GM12878 (cell line): ENCODE measurements at regions not wholly inside any gene's neighbourhood (a gene's known extent, or its start where the extent isn't known, plus 50 kb on each side); places are given as distances from the start of the nearest gene placed in this dataset.

Experiments
- CTCF ChIP-seq, 3 experiments: IDR thresholded peaks in 2 of 3; conservative IDR thresholded peaks in 1 of 3; 2 replicates each; pipeline ENCODE4 v1.5.1; 2011; ENCODE audit warnings: low read depth in 3 of 3, low read length in 3 of 3, mild to moderate bottlenecking in 3 of 3, control low read depth in 2 of 3, moderate library complexity in 2 of 3, inconsistent platforms in 1 of 3, mixed read lengths in 1 of 3; ENCODE audit not compliant: control insufficient read depth in 2 of 3, insufficient read depth in 1 of 3; ENCODE audit errors: extremely low read depth in 1 of 3
- CUX1 ChIP-seq: IDR thresholded peaks from 2 replicates; pipeline ENCODE4 v1.6.1; 2012; ENCODE audit warnings: improper control_type of control experiment, low read depth, low read length; ENCODE audit not compliant: insufficient replicate concordance
- EP300 ChIP-seq, 2 experiments: fragments of 150-350 bp in 1 of 2; IDR thresholded peaks; 2 replicates each; pipeline ENCODE4 v1.6.1; 2011 to 2012; ENCODE audit warnings: low read depth in 2 of 2, low read length in 2 of 2, borderline replicate concordance in 1 of 2, improper control_type of control experiment in 1 of 2, inconsistent platforms in 1 of 2; ENCODE audit not compliant: control insufficient read depth in 1 of 2
- KLF5 ChIP-seq: fragments of 450-650 bp; IDR thresholded peaks from 2 replicates; pipeline ENCODE4 v1.6.1; 2014; ENCODE audit warnings: mild to moderate bottlenecking; ENCODE audit not compliant: partially characterized antibody
- MYC ChIP-seq: IDR thresholded peaks from 2 replicates; pipeline ENCODE4 v1.6.1; 2011; ENCODE audit warnings: mild to moderate bottlenecking, low read length, moderate library complexity, inconsistent platforms; ENCODE audit not compliant: insufficient read depth, insufficient replicate concordance, insufficient read length, severe bottlenecking
- NFIC ChIP-seq: IDR thresholded peaks from 2 replicates; pipeline ENCODE4 v1.6.1; 2012; ENCODE audit warnings: low read depth, mild to moderate bottlenecking, inconsistent platforms, low read length, moderate library complexity
- NR2C1 ChIP-seq: fragments of 450-650 bp; IDR thresholded peaks from 2 replicates; pipeline ENCODE4 v1.6.1; 2017; ENCODE audit warnings: antibody characterized with exemption, mild to moderate bottlenecking, moderate library complexity
- NR2C2 ChIP-seq: IDR thresholded peaks from 2 replicates; pipeline ENCODE4 v1.6.1; 2011; ENCODE audit warnings: borderline replicate concordance, low read depth; ENCODE audit not compliant: control insufficient read depth, insufficient read length
- POLR2A ChIP-seq: IDR thresholded peaks from 2 replicates; pipeline ENCODE4 v1.6.1; 2011; ENCODE audit warnings: low read depth, mild to moderate bottlenecking, low read length
- REST ChIP-seq: IDR thresholded peaks from 2 replicates; pipeline ENCODE4 v1.6.1; 2012; ENCODE audit warnings: mild to moderate bottlenecking, low read depth, low read length
- TAF1 ChIP-seq: IDR thresholded peaks from 2 replicates; pipeline ENCODE4 v1.6.1; 2011; ENCODE audit warnings: mild to moderate bottlenecking, low read depth, low read length, borderline replicate concordance
- TCF12 ChIP-seq: IDR thresholded peaks from 2 replicates; pipeline ENCODE4 v1.6.1; 2011; ENCODE audit warnings: low read depth, mild to moderate bottlenecking, low read length

GRCh38 chr18:78656346-78656925 is 323.2 kb upstream of the SALL3 start:
- no peak for TF ChIP-seq REST
- TF ChIP-seq TCF12: no peak
- TF ChIP-seq TAF1: no peak
- no peak for TF ChIP-seq NR2C1
- no peak for TF ChIP-seq CTCF (IDR thresholded peaks at IDR 0.05 in 2 of 3, conservative IDR thresholded peaks at IDR 0.05 in 1 of 3; ENCODE audit: control insufficient read depth in 2 of 3, extremely low read depth in 1 of 3, insufficient read depth in 1 of 3, low read depth in 3 of 3, low read length in 3 of 3)
- no peak for TF ChIP-seq NR2C2
- no peak for TF ChIP-seq CUX1
- no peak for TF ChIP-seq MYC
- no peak for TF ChIP-seq NFIC
- TF ChIP-seq EP300 (IDR thresholded peaks at IDR 0.05; ENCODE audit: borderline replicate concordance in 1 of 2, control insufficient read depth in 1 of 2, low read depth in 2 of 2, low read length in 2 of 2): no peak
- no peak for TF ChIP-seq KLF5
- no peak for TF ChIP-seq POLR2A
